NT2/D1 (cell line): ENCODE measurements at regions not wholly inside any gene's neighbourhood (a gene's known extent, or its start where the extent isn't known, plus 50 kb on each side); places are given as distances from the start of the nearest gene placed in this dataset.

Experiments used
- DNase-seq: peaks from one replicate; pipeline ENCODE4 v3.0.0-alpha.2; 2011; ENCODE audit warnings: low read depth, low spot score
- H3K27me3 ChIP-seq: 2 replicates; pipeline ENCODE4 v1.6.0; 2011; ENCODE audit warnings: mild to moderate bottlenecking; ENCODE audit not compliant: insufficient read length, insufficient read depth
- H3K36me3 ChIP-seq: 2 replicates; pipeline ENCODE4 v1.6.1; 2011; ENCODE audit warnings: mild to moderate bottlenecking, low read length, mixed read lengths; ENCODE audit not compliant: insufficient read depth, insufficient read length
- H3K4me1 ChIP-seq: 2 replicates; pipeline ENCODE4 v1.5.1; 2011; ENCODE audit not compliant: insufficient read depth, insufficient read length
- H3K4me3 ChIP-seq: 2 replicates; pipeline ENCODE4 v1.5.1; 2011; ENCODE audit warnings: low read depth; ENCODE audit not compliant: insufficient read length
- H3K9ac ChIP-seq: 2 replicates; pipeline ENCODE4 v1.6.0; 2011; ENCODE audit warnings: low read depth; ENCODE audit not compliant: insufficient read length
- H3K9me3 ChIP-seq: 2 replicates; pipeline ENCODE4 v1.5.1; 2011; ENCODE audit warnings: mild to moderate bottlenecking, low read length; ENCODE audit not compliant: insufficient read depth
- SUZ12 ChIP-seq: IDR thresholded peaks from 2 replicates; pipeline ENCODE4 v1.6.1; 2011; ENCODE audit not compliant: insufficient read length, insufficient read depth; ENCODE audit errors: extremely low read depth
- YY1 ChIP-seq: IDR thresholded peaks from 2 replicates; pipeline ENCODE4 v1.6.1; 2011; ENCODE audit not compliant: insufficient read length, insufficient read depth
- ZNF274 ChIP-seq: IDR thresholded peaks from 2 replicates; pipeline ENCODE4 v1.6.1; 2011; ENCODE audit warnings: mild to moderate bottlenecking, low read depth, low read length

- no peak overlapping the region for H3K4me3 ChIP-seq
- no peak for DNase-seq
- H3K36me3 ChIP-seq: no peaks in the 10 kb centered on the region
- H3K4me1 ChIP-seq: no peaks in the 10 kb centered on the region
- no peak overlapping the region for H3K9ac ChIP-seq
- H3K27me3 ChIP-seq: no peaks in the 10 kb centered on the region
- H3K9me3 ChIP-seq: no peaks in the 10 kb centered on the region
- TF ChIP-seq ZNF274 (no peak), SUZ12 (no peak), YY1 (no peak)
Observed at GRCh38 chr3:197440717-197441303, 115.0 kb downstream of the BDH1 start.

- H3K27me3 ChIP-seq: no peaks in the 10 kb centered on the region
- DNase-seq: no peak
- no peaks in the 10 kb centered on the region for H3K36me3 ChIP-seq
- no peak for TF ChIP-seq SUZ12
- no peak for TF ChIP-seq ZNF274
- TF ChIP-seq YY1: no peak
- no peak overlapping the region for H3K9ac ChIP-seq
- H3K4me1 ChIP-seq: no peaks in the 10 kb centered on the region
- H3K9me3 ChIP-seq: no peaks in the 10 kb centered on the region
- no peak overlapping the region for H3K4me3 ChIP-seq
Observed at GRCh38 chr3:197438906-197439305, 116.9 kb downstream of the BDH1 start.

- Histone ChIP-seq H3K9me3 (no peaks in the 10 kb centered on the region), H3K4me3 (no peak overlapping the region), H3K9ac (no peak overlapping the region), H3K36me3 (no peaks in the 10 kb centered on the region), H3K4me1 (no peaks in the 10 kb centered on the region), H3K27me3 (no peaks in the 10 kb centered on the region)
- TF ChIP-seq ZNF274: no peak
- TF ChIP-seq YY1: no peak
- TF ChIP-seq SUZ12: no peak
- DNase-seq: no peak
Observed at GRCh38 chr3:197435426-197435825, 120.3 kb downstream of the BDH1 start.

GRCh38 chr3:197434830-197435229, 120.9 kb downstream of the BDH1 start:
- no peak for TF ChIP-seq SUZ12
- no peak for TF ChIP-seq YY1
- TF ChIP-seq ZNF274: no peak
- no peaks in the 10 kb centered on the region for H3K36me3 ChIP-seq
- H3K9me3 ChIP-seq: no peaks in the 10 kb centered on the region
- H3K9ac ChIP-seq: no peak overlapping the region
- H3K4me3 ChIP-seq: no peak overlapping the region
- no peak for DNase-seq
- H3K27me3 ChIP-seq: no peaks in the 10 kb centered on the region
- no peaks in the 10 kb centered on the region for H3K4me1 ChIP-seq

GRCh38 chr3:197432384-197433127, 123.2 kb downstream of the BDH1 start:
- Histone ChIP-seq H3K9me3 (no peaks in the 10 kb centered on the region), H3K4me3 (no peak overlapping the region), H3K36me3 (no peaks in the 10 kb centered on the region), H3K27me3 (no peaks in the 10 kb centered on the region), H3K4me1 (no peaks in the 10 kb centered on the region), H3K9ac (no peak overlapping the region)
- DNase-seq: no peak
- TF ChIP-seq YY1 (no peak), ZNF274 (no peak), SUZ12 (no peak)

GRCh38 chr3:197431346-197431910, 124.3 kb downstream of the BDH1 start:
- no peak overlapping the region for H3K4me3 ChIP-seq
- H3K9me3 ChIP-seq: no peaks in the 10 kb centered on the region
- H3K9ac ChIP-seq: no peak overlapping the region
- DNase-seq: no peak
- no peaks in the 10 kb centered on the region for H3K27me3 ChIP-seq
- H3K36me3 ChIP-seq: no peaks in the 10 kb centered on the region
- no peaks in the 10 kb centered on the region for H3K4me1 ChIP-seq
- TF ChIP-seq YY1 (no peak), SUZ12 (no peak), ZNF274 (no peak)

- Histone ChIP-seq H3K4me3 (no peak overlapping the region), H3K27me3 (no peaks in the 10 kb centered on the region), H3K4me1 (no peaks in the 10 kb centered on the region), H3K9ac (no peak overlapping the region), H3K9me3 (no peaks in the 10 kb centered on the region), H3K36me3 (no peaks in the 10 kb centered on the region)
- no peak for DNase-seq
- TF ChIP-seq ZNF274 (no peak), SUZ12 (no peak), YY1 (no peak)
Observed at GRCh38 chr3:197430934-197431333, 124.8 kb downstream of the BDH1 start.
